Activated CD4-positive, alpha-beta T cell treated with anti-CD3 and anti-CD28 coated beads, Interleukin-2, amount 10 ng/mL, durations not matched to agents 7 days and 5 days (primary cell): ENCODE measurements at regions not wholly inside any gene's neighbourhood (a gene's known extent, or its start where the extent isn't known, plus 50 kb on each side); places are given as distances from the start of the nearest gene placed in this dataset.

Source experiments
- CTCF ChIA-PET: fragments of 350-600 bp; sonication (Branson Sonifier 250); formaldehyde crosslinking; loops from one replicate; lab custom pipeline; 2021; ENCODE audit warnings: antibody characterized with exemption; lab: Charles Lee
- POLR2A ChIA-PET: fragments of 350-600 bp; sonication (Branson Sonifier 250); formaldehyde crosslinking; loops from one replicate; lab custom pipeline; 2021; ENCODE audit warnings: antibody characterized with exemption; lab: Charles Lee
- DNase-seq: peaks from one replicate; pipeline ENCODE4 v3.0.0-alpha.2; 2020
- H3K27ac Mint-ChIP-seq: one replicate; pipeline ENCODE4 v1.8.0; 2021; ENCODE audit warnings: mild to moderate bottlenecking, moderate library complexity, mixed read lengths
- H3K27me3 Mint-ChIP-seq: one replicate; pipeline ENCODE4 v1.8.0; 2021; ENCODE audit warnings: mixed read lengths
- H3K36me3 Mint-ChIP-seq: one replicate; pipeline ENCODE4 v1.8.0; 2021; ENCODE audit warnings: low read depth, mixed read lengths
- H3K4me1 Mint-ChIP-seq: one replicate; pipeline ENCODE4 v1.8.0; 2021; ENCODE audit warnings: mixed read lengths
- H3K4me3 Mint-ChIP-seq: one replicate; pipeline ENCODE4 v1.8.0; 2021; ENCODE audit warnings: mild to moderate bottlenecking, moderate library complexity, mixed read lengths
- H3K9me3 Mint-ChIP-seq: one replicate; pipeline ENCODE4 v1.8.0; 2021; ENCODE audit warnings: mixed read lengths

DNA sequence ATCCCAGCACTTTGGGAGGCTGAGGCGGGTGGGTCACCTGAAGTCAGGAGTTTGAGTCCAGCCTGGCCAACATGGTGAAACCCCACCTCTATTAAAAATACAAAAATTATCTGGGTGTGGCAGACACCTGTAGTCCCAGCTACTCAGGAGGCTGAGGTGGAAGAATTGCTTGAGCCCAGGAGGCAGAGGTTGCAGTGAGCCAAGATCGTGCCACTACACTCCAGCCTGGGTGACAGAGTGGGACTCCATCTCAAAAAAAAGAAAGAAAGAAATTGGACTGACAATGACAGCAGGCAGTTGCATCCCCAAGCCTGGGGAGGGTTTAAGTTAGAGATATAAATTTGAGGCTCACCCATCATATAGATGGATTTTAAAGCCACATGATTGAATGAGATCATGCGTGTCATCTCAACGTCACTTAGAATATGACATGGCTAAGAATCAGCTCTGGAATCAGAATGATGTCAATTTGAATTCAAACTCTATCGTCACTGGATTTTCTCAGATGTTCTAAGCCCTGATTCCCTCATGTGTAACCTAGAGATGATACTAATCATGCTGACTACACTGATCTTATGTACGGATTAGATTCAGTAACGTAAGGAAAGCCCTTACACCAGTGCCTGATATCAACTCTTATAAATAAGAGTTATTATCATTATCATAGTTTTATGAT, 534.0 kb upstream of the JARID2 start:
- ChIA-PET POLR2A (no interaction called here), CTCF (interaction anchor here (0.6 to 9.3 kb wide), 14 partner anchors 10 to 500 kb away, joined by 3 to 99 read pairs (median 4); no protein-coding TSS in a partner anchor)
- Mint-ChIP-seq H3K27me3 (no peaks in the 10 kb centered on the region), H3K4me1 (peaks cover 28% of the 10 kb centered on the region), H3K9me3 (peaks cover 9% of the 10 kb centered on the region), H3K36me3 (peaks cover 4% of the 10 kb centered on the region), H3K27ac (no peak overlapping the region), H3K4me3 (no peak overlapping the region)
- no peak for DNase-seq

GRCh38 chr6:14713008-14713960, 532.6 kb upstream of the JARID2 start:
- no peaks in the 10 kb centered on the region for H3K27me3 Mint-ChIP-seq
- ChIA-PET CTCF (interaction anchor here (0.6 to 9.3 kb wide), 3 partner anchors 14 to 1756 kb away, joined by 4 to 99 read pairs (median 6); no protein-coding TSS in a partner anchor), POLR2A (no interaction called here)
- H3K4me1 Mint-ChIP-seq, result peaks cover 39% of the 10 kb centered on the region
- H3K36me3 Mint-ChIP-seq, result peaks cover 4% of the 10 kb centered on the region
- no peak for DNase-seq
- H3K27ac Mint-ChIP-seq, result no peak overlapping the region
- H3K9me3 Mint-ChIP-seq, result peaks cover 8% of the 10 kb centered on the region
- no peak overlapping the region for H3K4me3 Mint-ChIP-seq

DNA sequence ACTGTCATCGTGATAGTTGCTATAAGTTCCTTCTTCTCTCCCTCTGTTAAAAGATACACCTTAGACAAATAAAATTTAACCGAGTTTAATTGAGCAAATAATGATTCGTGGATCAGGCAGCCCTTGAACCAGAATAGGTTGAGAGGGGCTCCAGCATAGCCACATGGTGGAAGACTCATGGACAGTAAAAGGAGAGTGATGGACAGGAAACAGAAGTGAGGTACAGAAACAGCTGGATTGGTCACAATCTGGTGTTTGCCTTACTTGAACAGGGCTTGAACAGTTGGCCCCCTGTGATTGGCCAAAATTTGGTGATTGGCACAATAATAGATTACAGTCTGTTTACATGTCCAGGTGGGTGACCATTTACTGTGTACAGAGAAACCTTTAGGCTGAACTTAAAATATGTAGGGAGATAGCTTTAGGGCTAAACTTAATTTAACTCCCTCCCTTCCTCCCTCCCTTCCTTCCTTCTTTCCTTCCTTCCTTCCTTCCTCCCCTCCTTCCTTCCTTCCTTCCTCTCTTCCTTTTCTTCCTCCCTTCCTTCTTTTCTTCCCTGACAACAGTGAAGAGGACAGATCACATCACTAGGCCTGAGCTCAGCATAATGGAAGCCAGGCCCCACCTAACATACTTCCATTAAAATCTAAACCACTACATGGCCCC, 531.8 kb upstream of the JARID2 start:
- no peak for DNase-seq
- CTCF ChIA-PET, result interaction anchor here (0.6 to 9.3 kb wide), 3 partner anchors 13 to 1757 kb away, joined by 4 to 99 read pairs (median 6); no protein-coding TSS in a partner anchor
- H3K9me3 Mint-ChIP-seq, result peaks cover 8% of the 10 kb centered on the region
- H3K36me3 Mint-ChIP-seq, result peaks cover 4% of the 10 kb centered on the region
- H3K4me3 Mint-ChIP-seq, result no peak overlapping the region
- peaks cover 39% of the 10 kb centered on the region for H3K4me1 Mint-ChIP-seq
- no peak overlapping the region for H3K27ac Mint-ChIP-seq
- POLR2A ChIA-PET, result no interaction called here
- no peaks in the 10 kb centered on the region for H3K27me3 Mint-ChIP-seq

DNA sequence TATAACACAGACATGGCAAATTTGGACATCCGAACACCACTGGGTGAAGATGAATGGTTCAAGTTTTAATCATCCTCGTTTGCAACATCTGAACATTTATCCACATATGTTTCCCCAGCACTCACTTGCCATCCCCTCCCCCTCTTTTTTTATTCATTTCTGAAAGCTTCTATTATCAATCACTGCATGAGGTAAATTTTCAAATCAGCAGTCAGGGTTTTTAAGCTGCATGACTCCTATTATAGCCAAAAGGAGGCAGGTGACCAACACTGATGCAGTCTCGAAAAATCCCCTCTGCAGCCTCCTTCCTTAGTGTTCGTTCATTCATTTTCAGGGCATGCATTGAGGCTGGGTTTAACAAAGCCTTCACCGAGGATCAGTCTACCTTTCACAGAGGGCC, 530.8 kb upstream of the JARID2 start:
- Mint-ChIP-seq H3K4me3 (no peak overlapping the region), H3K36me3 (peaks cover 4% of the 10 kb centered on the region), H3K9me3 (peaks cover 11% of the 10 kb centered on the region), H3K27ac (no peak overlapping the region), H3K4me1 (peaks cover 41% of the 10 kb centered on the region), H3K27me3 (no peaks in the 10 kb centered on the region)
- no peak for DNase-seq
- ChIA-PET POLR2A (no interaction called here), CTCF (interaction anchor here (1.1 to 9.3 kb wide), 2 partner anchors 12 to 159 kb away, joined by 3 to 99 read pairs; no protein-coding TSS in a partner anchor)

DNA sequence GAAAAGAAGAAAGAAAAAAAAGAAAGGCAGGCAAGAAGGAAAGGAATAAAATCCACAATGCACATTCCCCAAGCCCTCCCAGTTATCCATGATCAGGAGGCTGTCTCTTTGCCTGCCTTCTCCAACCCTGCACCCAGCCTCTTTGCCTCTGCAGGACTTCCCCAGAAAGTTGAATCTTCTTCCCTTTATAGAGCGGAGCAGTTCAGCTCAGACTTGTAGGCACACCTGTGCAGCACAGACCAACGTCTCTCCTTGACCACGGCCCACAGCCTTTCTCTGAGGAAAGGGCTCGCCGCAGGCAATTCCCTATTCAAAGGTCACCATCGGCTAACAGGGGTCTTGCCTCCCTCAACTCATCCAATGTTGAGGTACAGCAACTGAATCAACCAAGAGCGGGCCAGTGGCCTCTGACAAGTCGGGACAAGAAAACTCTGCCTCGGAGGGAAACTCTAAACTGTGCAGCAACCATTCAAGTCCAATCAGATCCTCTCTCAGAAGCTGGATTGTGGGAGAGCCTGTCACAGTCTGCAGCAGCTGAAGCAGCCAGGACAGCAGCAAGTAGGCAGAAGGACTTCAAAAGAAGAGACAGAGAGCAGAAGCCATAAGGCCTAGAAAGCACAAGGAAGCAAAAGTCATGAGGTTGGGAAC, 529.2 kb upstream of the JARID2 start:
- Mint-ChIP-seq H3K27me3 (no peaks in the 10 kb centered on the region), H3K9me3 (peaks cover 8% of the 10 kb centered on the region), H3K4me1 (peaks cover 35% of the 10 kb centered on the region), H3K36me3 (peaks cover 4% of the 10 kb centered on the region), H3K4me3 (no peak overlapping the region), H3K27ac (no peak overlapping the region)
- ChIA-PET CTCF (interaction anchor here (0.7 to 9.3 kb wide), 4 partner anchors 9 to 233 kb away, joined by 3 to 99 read pairs (median 4); no protein-coding TSS in a partner anchor), POLR2A (no interaction called here)
- DNase-seq, result no peak

DNA sequence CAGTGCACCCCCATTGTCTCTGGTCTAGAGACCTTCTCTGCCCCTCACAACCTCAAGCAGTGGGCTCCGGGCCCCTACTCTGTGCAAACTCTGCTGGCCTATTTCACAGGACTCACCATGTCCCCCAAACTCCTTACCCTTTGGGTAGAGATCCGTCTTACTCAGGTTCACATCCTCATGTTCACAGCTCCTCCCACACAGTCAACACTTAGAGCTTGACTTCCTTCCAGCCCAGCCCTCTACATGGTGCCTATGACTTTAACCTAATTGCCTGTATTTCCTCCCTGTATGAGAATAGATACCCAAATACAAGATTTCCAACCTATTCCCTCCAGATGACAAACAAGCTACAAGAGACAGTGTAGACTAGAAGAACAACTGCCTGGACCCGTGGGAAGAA, 528.6 kb upstream of the JARID2 start:
- Mint-ChIP-seq H3K27ac (no peak overlapping the region), H3K36me3 (peaks cover 4% of the 10 kb centered on the region), H3K4me1 (peaks cover 37% of the 10 kb centered on the region), H3K27me3 (no peaks in the 10 kb centered on the region), H3K9me3 (peaks cover 8% of the 10 kb centered on the region), H3K4me3 (no peak overlapping the region)
- CTCF ChIA-PET, result interaction anchor here (0.7 to 9.3 kb wide), 8 partner anchors 9 to 631 kb away, joined by 3 to 99 read pairs (median 4); no protein-coding TSS in a partner anchor
- POLR2A ChIA-PET, result no interaction called here
- DNase-seq, result peak; percentile 25

DNA sequence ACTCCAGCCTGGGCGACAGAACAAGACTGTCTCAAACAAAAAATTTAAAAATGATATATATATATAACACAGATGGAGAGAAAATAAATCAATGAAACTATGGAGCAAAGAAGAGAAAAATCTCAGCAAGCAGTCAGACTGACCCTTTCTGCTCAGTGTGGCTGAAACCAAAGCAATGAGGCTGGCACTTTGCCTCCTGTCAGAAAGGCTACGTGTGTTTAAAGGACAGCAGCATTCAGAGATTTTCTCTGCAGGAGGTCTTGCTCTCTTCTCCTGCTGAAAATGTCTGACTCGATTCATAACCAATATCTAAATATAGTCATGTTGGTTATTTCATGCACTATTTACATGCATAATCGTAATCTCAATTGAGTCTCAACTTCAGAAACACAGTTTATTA, 527.0 kb upstream of the JARID2 start:
- no peaks in the 10 kb centered on the region for H3K27me3 Mint-ChIP-seq
- H3K27ac Mint-ChIP-seq, result no peak overlapping the region
- H3K4me1 Mint-ChIP-seq, result peaks cover 47% of the 10 kb centered on the region
- ChIA-PET CTCF (interaction anchor here (0.9 kb wide), 1 partner anchor 8 kb away, joined by 4 read pairs; no protein-coding TSS in a partner anchor), POLR2A (no interaction called here)
- DNase-seq, result no peak
- H3K9me3 Mint-ChIP-seq, result peaks cover 11% of the 10 kb centered on the region
- peaks cover 7% of the 10 kb centered on the region for H3K36me3 Mint-ChIP-seq
- no peak overlapping the region for H3K4me3 Mint-ChIP-seq

DNA sequence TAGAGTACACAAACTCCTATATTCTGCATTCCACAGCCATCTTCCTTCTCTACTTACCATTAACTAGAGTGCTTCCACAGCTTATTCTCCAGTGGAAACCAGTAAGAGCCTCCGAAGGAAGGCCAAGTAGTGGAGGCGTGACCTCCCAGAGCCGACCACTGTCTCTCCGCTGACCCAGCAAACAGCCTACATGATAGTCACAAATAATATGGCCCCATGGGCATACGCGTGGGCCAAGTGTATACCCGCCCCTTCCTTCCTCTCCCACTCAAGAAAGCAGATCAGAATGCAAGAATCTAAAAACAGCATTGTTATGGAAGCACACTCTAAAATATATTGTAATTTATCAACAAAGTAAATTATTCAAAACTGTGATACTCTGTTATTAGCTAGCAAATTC, 526.6 kb upstream of the JARID2 start:
- ChIA-PET POLR2A (no interaction called here), CTCF (interaction anchor here (0.9 kb wide), 1 partner anchor 9 kb away, joined by 4 read pairs; no protein-coding TSS in a partner anchor)
- H3K27ac Mint-ChIP-seq, result no peak overlapping the region
- DNase-seq, result no peak
- no peaks in the 10 kb centered on the region for H3K27me3 Mint-ChIP-seq
- H3K9me3 Mint-ChIP-seq, result peaks cover 13% of the 10 kb centered on the region
- peaks cover 48% of the 10 kb centered on the region for H3K4me1 Mint-ChIP-seq
- H3K4me3 Mint-ChIP-seq, result no peak overlapping the region
- peaks cover 9% of the 10 kb centered on the region for H3K36me3 Mint-ChIP-seq

DNA sequence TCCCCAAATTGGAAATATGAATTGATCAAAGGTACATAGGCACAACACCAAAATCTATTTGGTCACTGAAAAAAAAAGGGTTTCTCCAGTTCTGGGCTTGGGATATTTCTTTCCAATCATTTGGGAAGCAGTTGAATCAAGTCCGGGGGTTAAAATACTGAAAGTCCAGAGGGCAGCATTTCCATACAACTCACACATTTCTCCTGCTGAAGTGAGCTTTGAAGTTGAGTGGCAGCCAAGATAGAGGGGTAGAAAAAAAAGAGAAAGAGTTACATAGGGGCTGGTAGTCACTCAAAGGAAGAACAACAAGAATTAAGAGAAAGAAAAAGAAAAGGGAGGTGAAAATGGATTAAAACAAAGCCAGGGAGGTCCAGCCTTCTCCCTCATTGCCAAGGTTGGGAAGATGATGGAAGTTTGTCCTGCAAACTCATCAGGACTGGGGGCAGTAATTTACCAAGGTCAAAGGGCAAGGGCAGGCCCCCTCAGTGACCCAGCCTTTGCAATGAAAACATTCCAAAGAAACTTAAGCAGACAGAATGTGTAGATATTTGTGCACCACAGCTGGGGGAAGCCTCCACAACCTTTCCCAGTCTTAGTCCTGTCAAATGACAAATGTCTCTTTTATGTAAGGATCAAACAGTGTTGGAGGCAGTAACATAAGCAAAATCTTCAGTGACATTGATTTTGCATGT, 525.3 kb upstream of the JARID2 start:
- no peak overlapping the region for H3K4me3 Mint-ChIP-seq
- peaks cover 41% of the 10 kb centered on the region for H3K4me1 Mint-ChIP-seq

DNA sequence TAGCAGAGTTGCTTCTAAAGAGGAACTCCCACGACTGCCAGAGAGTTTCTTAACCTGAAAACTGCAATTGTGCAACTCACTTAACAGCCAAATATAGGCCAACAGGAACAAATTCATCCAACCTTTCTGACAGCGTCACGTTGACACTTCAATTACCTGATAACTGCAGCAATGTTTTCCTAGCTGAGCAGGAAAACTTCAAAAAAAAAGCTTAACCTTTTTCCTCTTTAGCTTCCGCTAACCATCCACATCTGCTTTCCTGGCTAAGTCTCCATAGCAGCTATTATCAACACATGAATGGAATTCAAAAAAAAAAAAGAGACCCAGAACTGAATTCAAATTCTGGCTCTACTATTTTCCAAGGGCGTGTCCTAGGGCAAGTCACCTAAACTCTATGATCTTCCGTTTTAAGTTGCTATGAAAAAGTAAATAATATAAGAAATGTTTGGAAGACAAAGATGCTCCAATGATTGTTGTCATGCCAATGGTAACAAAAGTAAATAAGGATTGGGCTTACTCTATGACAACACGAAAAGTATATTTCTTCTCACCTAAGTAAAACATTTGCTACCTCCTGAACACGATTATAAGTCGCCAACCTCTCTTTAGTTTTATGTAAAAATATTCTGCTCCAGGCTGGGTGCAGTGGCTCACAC, 524.6 kb upstream of the JARID2 start:
- Mint-ChIP-seq H3K27ac (no peak overlapping the region), H3K36me3 (peaks cover 9% of the 10 kb centered on the region), H3K4me1 (peaks cover 41% of the 10 kb centered on the region), H3K9me3 (peaks cover 13% of the 10 kb centered on the region), H3K27me3 (no peaks in the 10 kb centered on the region), H3K4me3 (no peak overlapping the region)
- ChIA-PET CTCF (interaction anchor here (0.5 to 1.0 kb wide), 2 partner anchors 10 to 13 kb away, joined by 3 read pairs; no protein-coding TSS in a partner anchor), POLR2A (no interaction called here)
- no peak for DNase-seq

More for the DNA sequence above, 525.3 kb upstream of the JARID2 start:
- CTCF ChIA-PET, result interaction anchor here (0.5 to 1.0 kb wide), 2 partner anchors 10 to 12 kb away, joined by 3 read pairs; no protein-coding TSS in a partner anchor
- Mint-ChIP-seq H3K27me3 (no peaks in the 10 kb centered on the region), H3K9me3 (peaks cover 13% of the 10 kb centered on the region), H3K27ac (no peak overlapping the region), H3K36me3 (peaks cover 9% of the 10 kb centered on the region)
- no peak for DNase-seq
- POLR2A ChIA-PET, result no interaction called here

GRCh38 chr6:14722001-14722562, 523.8 kb upstream of the JARID2 start:
- CTCF ChIA-PET, result interaction anchor here (1.3 to 10.5 kb wide), 2 partner anchors 8 to 15 kb away, joined by 4 to 99 read pairs; no protein-coding TSS in a partner anchor

More at GRCh38 chr6:14722001-14722562, 523.8 kb upstream of the JARID2 start:
- POLR2A ChIA-PET, result interaction anchor here (0.6 kb wide), 1 partner anchor 8 kb away, joined by 3 read pairs; no protein-coding TSS in a partner anchor
- Mint-ChIP-seq H3K27ac (no peak overlapping the region), H3K9me3 (peaks cover 13% of the 10 kb centered on the region), H3K4me3 (no peak overlapping the region), H3K4me1 (peaks cover 36% of the 10 kb centered on the region), H3K27me3 (no peaks in the 10 kb centered on the region), H3K36me3 (peaks cover 9% of the 10 kb centered on the region)
- DNase-seq, result no peak
